GM21367 (cell line): ENCODE measurements at regions not wholly inside any gene's neighbourhood (a gene's known extent, or its start where the extent isn't known, plus 50 kb on each side); places are given as distances from the start of the nearest gene placed in this dataset.

Source experiments
- ATAC-seq: cut with Tn5 transposase; IDR thresholded peaks from one replicate; pipeline ENCODE4 v1.9.1; 2021; ENCODE audit not compliant: unreplicated experiment

DNA sequence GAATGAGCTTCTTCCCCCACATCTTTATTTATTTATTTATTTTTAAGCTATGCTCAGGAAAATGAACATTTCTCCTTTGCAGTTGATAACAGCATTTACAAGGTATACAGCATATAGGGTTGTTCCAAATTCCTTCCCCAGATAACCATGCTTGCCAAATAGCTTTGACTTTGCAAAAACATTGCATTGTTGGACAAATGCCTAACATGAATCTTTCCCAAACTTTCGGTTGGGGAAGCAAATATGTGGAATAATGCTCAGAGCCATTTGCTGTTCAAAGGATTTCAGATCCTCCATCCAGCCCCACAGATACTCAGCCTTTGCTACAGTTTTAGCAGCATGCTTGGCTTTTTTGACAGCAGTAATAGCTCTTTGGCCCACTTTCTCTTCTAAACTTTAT is 127.2 kb upstream of the AGA start:
- ATAC-seq = no peak

- no peak for ATAC-seq
Measured at GRCh38 chr4:177573507-177573906, 131.3 kb upstream of the AGA start.

DNA sequence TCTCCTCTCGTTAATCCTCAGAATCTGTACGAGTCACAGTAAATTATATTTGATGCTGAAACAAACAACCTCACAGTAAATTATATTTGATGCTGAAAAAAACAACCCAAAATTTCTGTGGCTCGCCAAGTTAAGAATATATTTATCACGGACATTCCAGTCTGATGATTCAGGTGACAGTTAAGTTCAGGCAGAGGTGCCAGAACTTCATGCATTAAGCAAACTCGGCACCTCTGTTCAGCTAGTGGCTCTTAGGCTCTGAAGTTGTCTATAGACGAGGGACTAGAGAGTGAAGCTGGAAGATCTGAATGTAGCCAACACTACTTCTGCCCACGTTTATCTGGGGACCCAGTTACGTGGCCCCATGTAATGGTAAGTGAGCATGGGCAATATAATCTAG is 132.2 kb upstream of the AGA start:
- ATAC-seq = no peak

GRCh38 chr4:177579649-177580048 is 137.4 kb upstream of the AGA start:
- no peak for ATAC-seq

DNA sequence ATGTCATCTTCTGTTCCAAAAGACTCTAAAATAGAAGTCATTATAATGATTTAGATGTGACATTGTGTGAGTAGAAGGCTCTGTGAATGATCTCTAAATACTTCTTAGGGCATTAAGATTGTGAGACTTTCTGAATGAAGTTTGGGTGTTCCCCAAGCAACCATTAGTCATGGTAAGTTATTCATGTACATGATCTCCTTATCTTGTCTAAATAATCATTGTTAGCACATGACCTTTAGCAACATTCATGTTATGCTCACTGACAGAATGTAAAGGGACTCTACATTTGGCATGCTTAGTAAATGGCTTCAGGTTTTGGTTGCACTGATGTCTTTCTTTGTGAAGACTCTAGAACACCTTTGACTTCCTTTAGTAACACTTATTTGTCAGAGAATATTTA is 140.8 kb upstream of the AGA start:
- no peak for ATAC-seq

- no peak for ATAC-seq
Measured at GRCh38 chr4:177587989-177588388, 145.8 kb upstream of the AGA start.

DNA sequence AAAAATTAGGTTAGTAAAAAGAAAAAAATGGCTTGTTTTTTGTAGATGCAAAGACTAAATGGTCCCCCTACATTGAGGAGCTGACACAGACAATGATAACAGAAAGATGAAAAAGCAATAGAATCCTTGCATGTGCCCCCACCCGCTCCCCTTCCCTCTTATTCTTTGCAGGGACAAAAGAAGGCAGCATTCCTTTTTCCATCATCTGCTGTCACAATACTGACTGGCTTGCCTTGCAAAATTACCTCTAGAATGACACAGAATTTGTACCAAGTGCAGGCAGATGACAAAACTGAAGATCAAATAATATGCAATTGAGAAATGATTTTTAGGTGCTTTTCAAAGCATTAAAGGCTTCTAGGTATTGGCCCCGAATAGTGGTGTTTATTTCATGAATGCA is 153.1 kb upstream of the AGA start:
- ATAC-seq = no peak

DNA sequence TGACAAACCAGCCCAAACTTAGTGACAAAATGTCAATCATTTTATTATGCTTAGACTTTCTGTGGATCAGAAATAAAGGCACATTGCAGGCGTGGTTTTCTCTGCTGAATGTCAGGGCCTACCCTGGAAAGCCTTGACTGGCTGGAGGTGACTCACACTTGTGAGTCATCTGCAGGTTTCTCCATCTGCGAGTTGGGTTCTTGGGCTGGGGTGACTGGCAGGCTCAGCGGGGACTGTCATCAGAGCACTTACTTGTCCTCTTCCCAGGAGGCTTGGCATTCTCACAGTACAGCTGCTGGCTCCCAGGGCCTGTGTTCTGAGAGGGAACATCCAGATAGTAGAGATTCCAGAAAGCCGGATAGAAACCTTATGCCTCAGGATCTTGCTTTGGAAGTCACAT is 153.8 kb upstream of the AGA start:
- no peak for ATAC-seq

DNA sequence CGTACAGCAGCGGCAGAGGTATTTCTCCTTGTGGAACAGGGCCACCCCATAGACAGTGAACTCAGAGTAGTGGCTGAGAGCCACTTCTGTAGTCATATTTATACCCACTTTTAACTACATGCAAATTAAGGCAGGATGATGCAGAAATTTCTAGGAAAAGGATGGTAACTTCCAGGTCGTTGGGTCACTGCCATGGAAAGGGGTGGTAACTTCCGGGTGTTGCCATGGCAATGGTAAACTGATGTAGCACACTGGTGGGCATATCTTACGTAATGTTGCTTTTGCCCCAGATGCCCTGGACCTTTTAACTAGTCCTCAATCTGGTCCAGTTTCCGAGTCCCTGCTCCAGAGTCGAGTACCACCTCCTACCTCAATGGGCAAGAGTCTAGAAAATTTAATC is 154.8 kb upstream of the AGA start:
- no peak for ATAC-seq

DNA sequence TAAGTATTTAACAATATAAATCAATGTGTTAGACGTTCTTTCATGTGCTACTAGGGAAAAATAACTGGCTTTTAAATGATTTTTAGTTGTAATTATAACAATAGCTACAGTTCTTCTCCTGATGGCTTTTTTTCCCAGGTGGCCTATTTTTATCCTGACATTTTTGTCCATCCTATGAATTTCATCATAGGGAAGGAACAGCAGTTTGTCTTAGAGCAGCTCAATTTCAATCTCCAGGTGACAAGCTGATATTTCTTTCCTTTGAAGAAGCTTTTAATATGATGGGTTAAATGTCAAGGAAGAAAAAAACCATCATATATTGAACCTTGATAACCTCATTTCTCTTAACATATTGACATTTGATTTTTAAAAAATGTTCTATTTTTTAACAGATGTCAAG is 163.0 kb upstream of the AGA start:
- no peak for ATAC-seq

DNA sequence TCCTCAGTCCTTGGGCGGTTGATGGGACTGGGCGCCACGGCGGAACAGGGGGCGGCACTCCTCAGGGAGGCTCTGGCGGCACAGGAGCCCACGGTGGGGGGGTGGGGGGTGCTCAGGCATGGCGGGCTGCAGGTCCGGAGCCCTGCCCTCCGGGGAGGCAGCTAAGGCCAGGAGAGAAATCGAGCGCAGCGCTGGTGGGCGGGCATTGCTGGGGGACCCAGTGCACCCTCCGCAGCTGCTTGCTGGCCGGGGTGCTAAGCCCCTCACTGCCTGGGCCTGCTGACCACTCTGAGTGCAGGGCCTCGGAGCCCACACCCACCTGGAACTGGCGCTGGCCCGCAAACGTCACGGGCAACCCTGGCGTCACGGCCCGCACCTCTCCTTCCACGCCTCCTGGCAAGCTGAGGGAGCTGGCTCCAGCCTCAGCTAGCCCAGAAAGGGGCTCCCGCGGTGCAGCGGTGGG is 164.9 kb upstream of the AGA start:
- no peak for ATAC-seq

GRCh38 chr4:177611974-177612664 is 169.9 kb upstream of the AGA start:
- ATAC-seq = no peak

GRCh38 chr4:177612684-177613083 is 170.4 kb upstream of the AGA start:
- no peak for ATAC-seq

DNA sequence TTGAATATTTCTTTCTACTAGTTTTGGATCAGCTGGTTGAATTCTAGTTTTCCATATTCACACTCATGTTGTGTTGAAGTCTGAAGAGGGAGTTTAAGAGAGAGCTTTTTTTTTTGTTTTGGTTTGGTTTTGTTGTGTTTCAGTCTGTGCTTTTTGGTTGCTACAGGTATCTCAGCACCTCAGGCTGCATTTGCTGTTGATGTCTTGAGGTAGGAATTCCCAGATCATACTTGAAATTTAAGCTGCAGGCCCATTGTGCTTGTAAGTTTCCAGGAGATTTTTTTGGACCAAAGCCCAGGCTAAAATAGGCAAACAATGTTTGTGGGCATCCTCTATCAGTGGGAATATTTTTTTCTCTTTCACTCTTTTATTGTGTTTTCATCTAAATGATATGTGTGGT is 190.2 kb upstream of the AGA start:
- ATAC-seq = no peak

DNA sequence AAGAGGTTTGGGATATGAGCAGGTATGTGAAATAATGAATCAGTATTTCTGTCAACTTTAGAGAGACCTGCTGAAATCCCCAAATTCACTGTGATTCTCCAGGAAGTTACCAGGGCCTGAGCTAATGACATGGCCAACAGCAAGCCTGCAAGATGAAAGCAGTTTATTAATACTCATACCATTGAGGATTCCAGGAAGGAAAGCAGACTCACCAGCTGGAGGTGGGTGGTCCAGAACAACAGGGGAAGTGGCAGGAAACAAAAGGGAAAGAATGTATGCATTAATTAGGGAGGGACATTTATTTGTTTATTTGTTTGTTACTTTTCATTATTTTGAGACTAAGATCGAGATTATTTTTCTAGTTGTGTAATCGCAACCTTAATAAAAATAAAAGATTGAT is 196.6 kb upstream of the AGA start:
- ATAC-seq = no peak

DNA sequence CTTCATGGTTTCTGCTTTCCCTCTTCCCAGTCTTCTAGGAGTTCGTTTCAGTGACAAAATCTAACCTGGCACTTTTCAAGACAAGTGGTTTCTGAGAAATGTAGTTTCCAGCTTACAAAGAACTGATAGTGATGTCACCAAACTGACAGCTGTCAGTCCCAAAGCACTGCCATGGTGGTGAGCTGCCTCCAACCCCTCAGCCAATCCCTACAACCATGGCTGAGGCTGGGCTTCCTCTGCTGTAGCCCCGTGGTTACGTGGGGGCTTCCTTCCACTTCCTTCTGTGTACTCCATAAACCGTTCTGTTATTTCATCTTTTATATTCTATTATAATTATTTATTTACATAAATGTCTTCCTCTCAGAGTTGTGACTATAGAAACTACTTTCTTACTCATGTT is 198.6 kb upstream of the AGA start:
- no peak for ATAC-seq

DNA sequence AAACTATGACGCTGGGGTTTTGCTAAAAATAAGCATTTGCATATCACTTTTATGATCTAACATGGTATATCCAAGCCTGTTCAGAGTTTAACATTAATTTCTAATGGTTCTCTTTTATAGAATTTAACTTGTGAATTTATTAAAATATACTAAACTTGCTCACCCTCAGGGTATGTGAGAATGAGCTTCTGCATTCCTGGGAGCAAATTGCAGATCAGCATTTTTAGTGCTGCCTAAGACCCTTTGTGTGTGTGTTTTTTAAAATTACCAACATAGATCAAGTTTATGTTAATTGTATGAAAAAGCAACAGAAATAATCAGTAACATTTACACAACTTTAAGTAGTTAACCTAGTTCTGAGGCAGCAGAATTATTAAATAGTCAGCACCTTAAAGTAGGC is 218.0 kb upstream of the AGA start:
- no peak for ATAC-seq

GRCh38 chr4:177667687-177668086 is 225.4 kb upstream of the AGA start:
- ATAC-seq = no peak

- no peak for ATAC-seq
Measured at GRCh38 chr4:177671387-177671786, 229.2 kb upstream of the AGA start.

- no peak for ATAC-seq
Measured at GRCh38 chr4:177671845-177672244, 229.6 kb upstream of the AGA start.

GRCh38 chr4:177673985-177674489 is 231.8 kb upstream of the AGA start:
- ATAC-seq = no peak

DNA sequence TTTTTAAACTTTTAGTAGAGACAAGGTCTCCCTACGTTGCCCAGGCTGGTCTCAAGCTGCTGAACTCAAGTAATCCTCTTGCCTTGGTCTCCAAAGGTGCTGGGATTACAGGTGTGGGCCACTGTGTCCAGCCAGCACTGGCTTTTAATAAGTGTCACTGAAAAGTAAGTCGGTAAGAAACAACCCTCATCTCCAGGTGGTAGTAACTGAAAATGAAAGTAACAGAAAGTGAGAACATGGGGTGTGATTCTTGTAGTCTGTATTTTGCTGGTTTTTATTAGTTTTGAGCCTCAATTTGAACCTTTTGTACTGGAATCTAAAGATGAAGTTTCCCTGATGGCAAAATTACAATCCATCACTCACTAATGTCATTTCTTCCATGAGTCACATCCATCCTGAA is 238.1 kb upstream of the AGA start:
- ATAC-seq = no peak

DNA sequence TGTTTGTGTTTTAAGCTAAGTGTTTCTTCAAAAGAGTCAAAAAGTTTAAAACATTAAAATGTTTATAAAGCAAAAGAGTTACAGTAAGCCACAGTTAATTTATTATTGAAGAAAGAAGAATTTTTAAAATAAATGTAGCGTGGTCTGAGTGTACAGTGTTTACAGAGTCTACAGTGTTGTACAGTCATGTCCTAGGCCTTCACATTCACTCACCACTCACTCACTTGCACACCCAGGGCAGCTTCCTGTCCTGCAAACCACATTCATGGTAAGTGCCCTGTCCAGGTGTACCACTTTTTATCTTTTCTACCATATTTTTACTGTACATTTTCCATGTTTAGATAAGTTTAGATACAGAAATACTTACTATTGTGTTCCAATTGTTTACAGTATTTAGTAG is 239.7 kb upstream of the AGA start:
- ATAC-seq = no peak
